ENCODE measurements at regions not wholly inside any gene's neighbourhood (a gene's known extent, or its start where the extent isn't known, plus 50 kb on each side); places are given as distances from the start of the nearest gene placed in this dataset.
"Not testable (repeated sequence)": the region's sequence is repeated elsewhere in the genome, so short reads cannot be mapped to it uniquely, and the experiment has no call there.

- DNase-seq = no peak
Measured at GRCh38 chr1:229710746-229711145, 84.7 kb downstream of the URB2 start.

- no peak for DNase-seq
Measured at GRCh38 chr1:229714306-229714705, 88.3 kb downstream of the URB2 start.

GRCh38 chr1:229714964-229715603 is 89.0 kb downstream of the URB2 start:
- peak; percentile 36 for DNase-seq

- no peak for DNase-seq
Measured at GRCh38 chr1:229716069-229716468, 90.0 kb downstream of the URB2 start.

GRCh38 chr1:229716704-229717103 is 90.7 kb downstream of the URB2 start:
- no peak for DNase-seq

GRCh38 chr1:229717786-229718576 is 91.9 kb downstream of the URB2 start:
- no peak for DNase-seq

- DNase-seq = no peak
Measured at GRCh38 chr1:229726061-229726460, 100.0 kb downstream of the URB2 start.

GRCh38 chr1:229729916-229730315 is 103.9 kb downstream of the URB2 start:
- no peak for DNase-seq

- DNase-seq = no peak
Measured at GRCh38 chr1:229730573-229730972, 104.5 kb downstream of the URB2 start.

- no peak for DNase-seq
Measured at GRCh38 chr1:229732061-229732460, 106.0 kb downstream of the URB2 start.

- DNase-seq = no peak
Measured at GRCh38 chr1:229736376-229736775, 110.3 kb downstream of the URB2 start.

GRCh38 chr1:229742614-229743013 is 116.6 kb downstream of the URB2 start:
- DNase-seq = not testable (repeated sequence)

- no peak for DNase-seq
Measured at GRCh38 chr1:229749992-229750391, 123.9 kb downstream of the URB2 start.

GRCh38 chr1:229751610-229752009 is 125.6 kb downstream of the URB2 start:
- no peak for DNase-seq

GRCh38 chr1:229752679-229753078 is 126.6 kb downstream of the URB2 start:
- no peak for DNase-seq

GRCh38 chr1:229753764-229754551 is 127.9 kb downstream of the URB2 start:
- DNase-seq = no peak

- DNase-seq = no peak
Measured at GRCh38 chr1:229756666-229757065, 130.6 kb downstream of the URB2 start.

GRCh38 chr1:229757226-229757625 is 131.2 kb downstream of the URB2 start:
- no peak for DNase-seq

GRCh38 chr1:229758101-229759036 is 132.3 kb downstream of the URB2 start:
- DNase-seq = no peak

- DNase-seq = no peak
Measured at GRCh38 chr1:229759037-229759435, 133.0 kb downstream of the URB2 start.

- no peak for DNase-seq
Measured at GRCh38 chr1:229759586-229759985, 133.5 kb downstream of the URB2 start.

GRCh38 chr1:229760478-229760996 is 134.5 kb downstream of the URB2 start:
- no peak for DNase-seq
